ENCODE measurements at regions not wholly inside any gene's neighbourhood (a gene's known extent, or its start where the extent isn't known, plus 50 kb on each side); places are given as distances from the start of the nearest gene placed in this dataset.

GRCh38 chr14:42112108-42112507 lies 505.4 kb downstream of the LRFN5 start:
- Histone ChIP-seq H3K27me3 (ENCODE audit: insufficient read depth) (no peaks in the 10 kb centered on the region), H2AFZ (no peak overlapping the region), H3K36me3 (ENCODE audit: insufficient read depth) (no peaks in the 10 kb centered on the region), H3K27ac (ENCODE audit: low read depth) (no peak overlapping the region), H3K4me3 (no peak overlapping the region), H3K4me1 (ENCODE audit: insufficient read depth) (no peaks in the 10 kb centered on the region), H3F3A (replicated peaks; ENCODE audit: low read depth) (no peaks in the 10 kb centered on the region), H3K4me2 (no peak overlapping the region), H4K20me1 (replicated peaks; ENCODE audit: insufficient read depth) (no peaks in the 10 kb centered on the region), H3K9me2 (ENCODE audit: insufficient read depth) (no peaks in the 10 kb centered on the region), H3K79me2 (replicated peaks; ENCODE audit: insufficient read depth) (no peaks in the 10 kb centered on the region)
- Mint-ChIP-seq H3K27me3 (ENCODE audit: insufficient read depth, low read depth, poor library complexity) (no peaks in the 10 kb centered on the region), H3K4me1 (no peaks in the 10 kb centered on the region), H3K9me3 (peaks cover 23% of the 10 kb centered on the region), H3K36me3 (ENCODE audit: low read depth) (peaks cover 18% of the 10 kb centered on the region), H3K4me3 (no peak overlapping the region), H3K27ac (no peak overlapping the region)
- TF ChIP-seq ZNF462 (CRISPR knock-in tag; IDR thresholded peaks at IDR 0.05) (no peak), POLR2AphosphoS5 (IDR thresholded peaks at IDR 0.05; ENCODE audit: low read depth) (no peak), ZNF331 (CRISPR knock-in tag; IDR thresholded peaks at IDR 0.05; ENCODE audit: low read depth) (no peak), ETS1 (IDR thresholded peaks at IDR 0.05) (no peak), CREB1 (CRISPR knock-in tag; IDR thresholded peaks at IDR 0.05; ENCODE audit: low read depth) (no peak), CTCF (conservative IDR thresholded peaks at IDR 0.05; ENCODE audit: low read depth in 2 of 2) (no peak), JUNB (IDR thresholded peaks at IDR 0.05; ENCODE audit: unreplicated experiment) (no peak), EZH2phosphoT487 (IDR thresholded peaks at IDR 0.05; ENCODE audit: unreplicated experiment) (no peak), NANOG (IDR thresholded peaks at IDR 0.05; ENCODE audit: borderline replicate concordance) (no peak), STAT1 (IDR thresholded peaks at IDR 0.05; ENCODE audit: unreplicated experiment) (no peak), ZNF114 (CRISPR knock-in tag; IDR thresholded peaks at IDR 0.05) (no peak), EZH2 (IDR thresholded peaks at IDR 0.05; ENCODE audit: low read depth, unreplicated experiment) (no peak), REST (IDR thresholded peaks at IDR 0.05; ENCODE audit: unreplicated experiment) (no peak)
- ATAC-seq (no peak), DNase-seq (ENCODE audit: low spot score) (no peak)

Data from GM23338 (cell line).